GM12864 (cell line): ENCODE measurements at regions not wholly inside any gene's neighbourhood (a gene's known extent, or its start where the extent isn't known, plus 50 kb on each side); places are given as distances from the start of the nearest gene placed in this dataset.

ENCODE experiments used
- DNase-seq: peaks from one replicate; pipeline ENCODE4 v3.0.0-alpha.2; 2011; ENCODE audit warnings: low read depth
- H3K4me3 ChIP-seq: 2 replicates; pipeline ENCODE4 v1.5.1; 2011; ENCODE audit warnings: mild to moderate bottlenecking, low read depth, low read length, control low read depth
- TF ChIP-seq, protein P1 (sequence below): IDR thresholded peaks from 2 replicates; pipeline ENCODE4 v1.5.1; 2011; ENCODE audit warnings: low read depth, mild to moderate bottlenecking, moderate library complexity, low read length, control low read depth, inconsistent platforms; ENCODE audit errors: missing control alignments

DNA sequence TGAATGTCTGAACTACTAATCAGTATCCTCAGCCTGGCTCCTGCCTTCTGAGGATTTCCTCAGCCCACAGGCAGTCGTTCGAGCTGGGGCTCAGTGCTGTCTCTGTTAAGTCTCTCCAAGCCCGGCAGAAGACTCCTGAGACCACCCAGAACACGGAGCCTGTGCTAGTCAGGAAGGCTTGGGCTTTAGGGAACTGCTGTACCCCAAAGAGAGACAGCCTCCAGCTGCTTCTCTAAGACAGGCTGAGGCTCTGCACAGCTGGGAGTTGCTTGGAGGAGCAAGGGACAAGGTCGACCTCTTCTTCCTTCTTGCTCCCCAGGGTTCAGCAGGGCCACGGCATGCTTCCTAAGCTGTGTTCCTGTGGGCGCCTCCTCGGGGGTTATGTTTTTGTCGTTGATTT is 283.4 kb upstream of the MYT1L start:
- TF ChIP-seq, protein P1, sequence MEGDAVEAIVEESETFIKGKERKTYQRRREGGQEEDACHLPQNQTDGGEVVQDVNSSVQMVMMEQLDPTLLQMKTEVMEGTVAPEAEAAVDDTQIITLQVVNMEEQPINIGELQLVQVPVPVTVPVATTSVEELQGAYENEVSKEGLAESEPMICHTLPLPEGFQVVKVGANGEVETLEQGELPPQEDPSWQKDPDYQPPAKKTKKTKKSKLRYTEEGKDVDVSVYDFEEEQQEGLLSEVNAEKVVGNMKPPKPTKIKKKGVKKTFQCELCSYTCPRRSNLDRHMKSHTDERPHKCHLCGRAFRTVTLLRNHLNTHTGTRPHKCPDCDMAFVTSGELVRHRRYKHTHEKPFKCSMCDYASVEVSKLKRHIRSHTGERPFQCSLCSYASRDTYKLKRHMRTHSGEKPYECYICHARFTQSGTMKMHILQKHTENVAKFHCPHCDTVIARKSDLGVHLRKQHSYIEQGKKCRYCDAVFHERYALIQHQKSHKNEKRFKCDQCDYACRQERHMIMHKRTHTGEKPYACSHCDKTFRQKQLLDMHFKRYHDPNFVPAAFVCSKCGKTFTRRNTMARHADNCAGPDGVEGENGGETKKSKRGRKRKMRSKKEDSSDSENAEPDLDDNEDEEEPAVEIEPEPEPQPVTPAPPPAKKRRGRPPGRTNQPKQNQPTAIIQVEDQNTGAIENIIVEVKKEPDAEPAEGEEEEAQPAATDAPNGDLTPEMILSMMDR: no peak
- no peak for DNase-seq
- no peak overlapping the region for H3K4me3 ChIP-seq

DNA sequence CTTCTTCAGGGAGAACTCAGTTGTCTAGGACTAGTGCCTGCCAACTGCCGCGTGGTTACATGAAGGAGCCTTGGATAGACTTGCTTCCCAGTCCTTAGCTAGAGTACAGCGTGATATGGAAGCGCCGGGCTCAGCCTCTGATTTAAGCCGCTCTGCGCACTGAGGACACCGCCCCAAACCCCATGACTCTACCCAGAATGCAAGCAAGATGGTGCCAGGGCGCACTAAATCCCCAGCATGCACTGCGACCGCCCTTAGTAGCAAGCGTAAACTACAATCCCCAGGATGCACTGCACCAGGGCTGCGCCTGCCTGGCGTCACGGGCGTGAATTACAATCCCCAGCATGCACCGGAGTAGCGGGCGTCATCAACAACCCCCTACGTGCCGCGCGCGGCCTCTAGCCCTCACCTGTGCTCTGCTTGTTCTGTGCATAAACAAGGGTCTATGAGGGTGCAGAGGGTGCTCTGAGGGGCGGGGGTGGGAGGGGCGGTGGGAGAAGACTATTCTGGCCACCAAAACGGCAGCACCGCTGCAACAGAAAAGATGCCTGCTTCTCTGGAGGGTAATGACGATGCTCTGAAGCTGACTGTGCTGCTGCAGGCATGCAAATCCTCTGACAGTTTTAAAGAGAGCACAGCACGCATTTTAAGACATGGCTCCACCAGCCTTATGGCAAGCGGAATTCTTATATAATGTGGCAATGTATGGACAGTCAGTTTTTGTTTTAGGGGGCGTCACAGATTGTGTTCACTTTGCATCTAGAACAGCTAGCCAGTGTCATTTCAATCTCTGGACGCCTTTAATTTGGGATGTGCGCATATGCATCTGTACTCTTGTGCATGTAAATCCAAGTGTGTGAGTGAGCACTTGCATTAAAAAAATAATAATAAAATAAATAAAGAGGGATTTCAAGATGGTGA is 282.5 kb upstream of the MYT1L start:
- peak; percentile 55 for DNase-seq
- peak overlapping the region; percentile 32 for H3K4me3 ChIP-seq
- TF ChIP-seq, protein P1: no peak

DNA sequence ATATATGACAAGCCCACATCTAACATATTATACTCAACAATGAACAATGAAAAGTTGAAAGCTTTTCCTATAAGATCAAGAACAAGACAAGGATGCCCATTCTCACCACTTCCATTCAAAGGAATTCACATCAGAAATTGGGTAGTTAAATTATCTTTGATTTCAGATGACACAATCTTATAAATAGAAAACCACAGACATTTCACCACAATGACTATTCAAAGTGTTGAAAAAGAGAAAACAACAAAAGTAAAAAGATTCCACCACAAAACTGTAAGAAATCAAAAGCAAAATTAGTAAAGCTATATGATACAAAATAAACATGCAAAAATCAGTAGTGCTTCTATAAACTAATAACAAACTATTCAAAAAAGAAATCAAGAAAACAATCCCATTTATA is 279.7 kb upstream of the MYT1L start:
- DNase-seq: no peak
- TF ChIP-seq, protein P1: no peak
- no peak overlapping the region for H3K4me3 ChIP-seq

DNA sequence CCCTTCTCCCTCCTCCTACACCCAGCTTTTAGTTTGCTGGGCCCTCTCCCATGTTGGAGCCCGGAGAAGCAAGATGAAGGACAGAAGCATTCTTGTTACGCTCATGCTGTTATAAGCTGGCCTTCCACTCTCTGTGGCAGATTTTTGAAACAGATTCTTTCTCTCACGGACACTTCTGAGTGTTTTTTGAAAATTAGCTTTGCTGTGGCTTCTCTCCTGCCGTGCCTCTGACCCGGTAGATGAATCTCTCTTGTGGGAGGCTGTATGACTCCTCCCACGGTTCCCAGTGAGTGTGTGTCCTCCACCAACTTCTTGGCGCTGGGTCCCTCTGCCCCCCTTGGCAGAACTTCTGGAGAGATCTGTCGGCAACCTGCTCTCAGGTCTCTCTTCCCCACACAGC is 269.3 kb upstream of the MYT1L start:
- TF ChIP-seq, protein P1: no peak
- DNase-seq: no peak
- H3K4me3 ChIP-seq: no peak overlapping the region

DNA sequence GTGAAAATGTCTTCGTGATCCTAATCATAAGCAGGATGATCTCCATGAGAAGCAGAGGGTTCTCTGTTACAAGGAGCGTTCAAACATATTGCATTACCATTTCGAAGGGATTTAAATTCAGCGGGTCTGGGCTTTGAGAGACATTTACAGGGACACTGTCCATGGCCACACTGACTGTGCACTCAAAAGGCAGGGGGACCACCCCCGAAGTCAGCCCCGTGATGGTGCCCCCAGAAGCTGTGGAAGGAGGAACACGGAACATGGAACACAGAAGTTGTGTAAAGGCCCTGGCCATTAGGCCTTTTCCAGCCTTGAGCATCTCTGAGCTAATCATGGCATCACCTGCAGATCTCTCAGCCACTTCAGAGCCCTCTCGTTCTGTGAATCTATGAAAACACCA is 268.4 kb upstream of the MYT1L start:
- no peak overlapping the region for H3K4me3 ChIP-seq
- no peak for DNase-seq
- TF ChIP-seq, protein P1: no peak

DNA sequence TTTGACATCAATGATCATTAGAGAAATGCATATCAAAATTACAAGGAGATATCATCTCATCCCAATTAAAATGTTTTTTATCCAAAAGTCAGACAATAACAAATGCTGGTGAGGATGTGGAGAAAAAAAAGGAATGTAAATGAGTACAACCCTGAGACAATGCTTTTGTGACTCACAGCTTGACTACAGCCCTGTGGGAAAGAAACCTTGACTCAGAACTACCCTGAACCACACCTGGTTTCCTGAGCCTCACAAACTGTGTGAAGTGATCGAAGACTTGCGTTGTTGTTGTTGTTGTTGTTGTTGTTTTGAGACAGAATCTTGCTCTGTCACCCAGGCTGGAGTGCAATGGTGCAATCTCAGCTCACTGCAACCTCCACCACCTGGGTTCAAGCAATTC is 266.6 kb upstream of the MYT1L start:
- no peak for DNase-seq
- TF ChIP-seq, protein P1: no peak
- no peak overlapping the region for H3K4me3 ChIP-seq

DNA sequence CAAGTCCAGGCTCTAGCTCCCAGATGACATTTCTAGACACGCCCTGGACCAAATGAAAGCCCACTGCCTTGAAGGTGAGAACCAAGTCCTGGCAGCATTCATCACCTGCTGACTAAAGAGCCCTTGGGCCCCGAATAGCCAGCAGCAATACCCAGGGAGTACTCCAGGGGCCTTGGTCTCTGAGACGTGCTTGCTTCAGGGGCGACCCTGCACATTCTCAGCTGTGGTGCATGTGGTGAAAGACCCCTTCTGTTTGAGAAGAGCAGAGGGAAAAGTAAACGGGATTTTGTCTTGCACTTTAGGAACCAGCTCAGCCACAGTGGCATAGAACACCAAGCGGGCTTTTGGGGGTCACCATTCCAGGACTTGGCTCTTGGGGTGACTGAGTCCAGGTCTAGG is 260.5 kb upstream of the MYT1L start:
- TF ChIP-seq, protein P1: no peak
- no peak for DNase-seq

More for the DNA sequence above, 260.5 kb upstream of the MYT1L start:
- H3K4me3 ChIP-seq: no peak overlapping the region
